DND-41 (cell line): ENCODE measurements at regions not wholly inside any gene's neighbourhood (a gene's known extent, or its start where the extent isn't known, plus 50 kb on each side); places are given as distances from the start of the nearest gene placed in this dataset.
"Not testable (repeated sequence)": the region's sequence is repeated elsewhere in the genome, so short reads cannot be mapped to it uniquely, and the experiment has no call there.

Experiments used
- EZH2 ChIP-seq: IDR thresholded peaks from 3 replicates; pipeline ENCODE4 v1.6.1; 2012; ENCODE audit warnings: borderline replicate concordance, low read depth, mild to moderate bottlenecking, moderate library complexity, low read length, inconsistent platforms; ENCODE audit not compliant: severe bottlenecking
- TF ChIP-seq, protein P1 (sequence below): IDR thresholded peaks from 2 replicates; pipeline ENCODE4 v1.5.1; 2012; ENCODE audit warnings: borderline replicate concordance, low read length, moderate library complexity, mild to moderate bottlenecking; ENCODE audit not compliant: poor library complexity, severe bottlenecking; ENCODE audit errors: extremely low read depth

DNA sequence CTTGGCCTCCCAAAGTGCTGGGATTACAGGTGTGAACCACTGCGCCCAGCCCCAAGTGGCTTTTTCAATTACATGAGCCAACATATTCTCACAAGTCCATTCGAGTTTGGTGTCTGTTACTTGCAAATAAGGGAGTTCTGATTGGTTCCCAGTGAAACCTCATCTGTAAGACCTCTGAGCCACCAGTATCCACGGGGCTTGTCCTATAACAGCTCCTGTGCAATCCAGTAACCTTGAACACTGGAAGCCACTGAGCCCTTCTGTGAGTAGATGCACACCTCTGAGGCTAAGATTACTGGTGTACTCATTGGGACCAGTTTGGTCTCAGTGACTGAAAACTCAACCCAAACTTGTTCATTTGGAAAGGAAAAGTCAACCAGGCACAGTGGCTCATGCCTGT is 112.5 kb upstream of the CRYM start:
- TF ChIP-seq, protein P1, sequence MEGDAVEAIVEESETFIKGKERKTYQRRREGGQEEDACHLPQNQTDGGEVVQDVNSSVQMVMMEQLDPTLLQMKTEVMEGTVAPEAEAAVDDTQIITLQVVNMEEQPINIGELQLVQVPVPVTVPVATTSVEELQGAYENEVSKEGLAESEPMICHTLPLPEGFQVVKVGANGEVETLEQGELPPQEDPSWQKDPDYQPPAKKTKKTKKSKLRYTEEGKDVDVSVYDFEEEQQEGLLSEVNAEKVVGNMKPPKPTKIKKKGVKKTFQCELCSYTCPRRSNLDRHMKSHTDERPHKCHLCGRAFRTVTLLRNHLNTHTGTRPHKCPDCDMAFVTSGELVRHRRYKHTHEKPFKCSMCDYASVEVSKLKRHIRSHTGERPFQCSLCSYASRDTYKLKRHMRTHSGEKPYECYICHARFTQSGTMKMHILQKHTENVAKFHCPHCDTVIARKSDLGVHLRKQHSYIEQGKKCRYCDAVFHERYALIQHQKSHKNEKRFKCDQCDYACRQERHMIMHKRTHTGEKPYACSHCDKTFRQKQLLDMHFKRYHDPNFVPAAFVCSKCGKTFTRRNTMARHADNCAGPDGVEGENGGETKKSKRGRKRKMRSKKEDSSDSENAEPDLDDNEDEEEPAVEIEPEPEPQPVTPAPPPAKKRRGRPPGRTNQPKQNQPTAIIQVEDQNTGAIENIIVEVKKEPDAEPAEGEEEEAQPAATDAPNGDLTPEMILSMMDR, result not testable (repeated sequence)
- not testable (repeated sequence) for TF ChIP-seq EZH2
